Osteoblast (primary cell): ENCODE measurements at regions not wholly inside any gene's neighbourhood (a gene's known extent, or its start where the extent isn't known, plus 50 kb on each side); places are given as distances from the start of the nearest gene placed in this dataset.

ENCODE experiments used
- DNase-seq: peaks from one replicate; pipeline ENCODE4 v3.0.0; 2011; ENCODE audit warnings: low spot score, mixed read lengths; ENCODE audit not compliant: insufficient read length; ENCODE audit errors: missing footprints
- H2AFZ ChIP-seq: 2 replicates; pipeline ENCODE4 v1.6.0; 2011; ENCODE audit warnings: mild to moderate bottlenecking, low read length
- H3K27ac ChIP-seq: 2 replicates; pipeline ENCODE4 v1.5.1; 2011; ENCODE audit warnings: mild to moderate bottlenecking, low read depth, low read length, moderate library complexity
- H3K27me3 ChIP-seq: 2 replicates; pipeline ENCODE4 v1.6.0; 2012; ENCODE audit warnings: mild to moderate bottlenecking, control low read depth, inconsistent platforms, low read length, moderate library complexity; ENCODE audit not compliant: insufficient read depth
- H3K36me3 ChIP-seq: 2 replicates; pipeline ENCODE4 v1.5.1; 2011; ENCODE audit warnings: mild to moderate bottlenecking, low read length, control low read depth, moderate library complexity; ENCODE audit not compliant: insufficient read depth
- H3K4me1 ChIP-seq: 2 replicates; pipeline ENCODE4 v1.5.1; 2011; ENCODE audit warnings: mild to moderate bottlenecking, low read length, control low read depth, moderate library complexity; ENCODE audit not compliant: insufficient read depth
- H3K4me2 ChIP-seq: 2 replicates; pipeline ENCODE4 v1.6.0; 2011; ENCODE audit warnings: mild to moderate bottlenecking, low read length; ENCODE audit not compliant: insufficient read depth
- H3K4me3 ChIP-seq: fragments of 200-600 bp; sonication (generic); 3 replicates; pipeline ENCODE4 v1.5.1; 2012; ENCODE audit warnings: mild to moderate bottlenecking, low read length, inconsistent platforms; ENCODE audit not compliant: insufficient read depth
- H3K79me2 ChIP-seq: 2 replicates; pipeline ENCODE4 v1.6.0; 2012; ENCODE audit warnings: mild to moderate bottlenecking, low read length, control low read depth, inconsistent platforms; ENCODE audit not compliant: insufficient read depth
- H3K9me3 ChIP-seq: 2 replicates; pipeline ENCODE4 v1.5.1; 2011; ENCODE audit warnings: low read depth, low read length, control low read depth
- H4K20me1 ChIP-seq: 2 replicates; pipeline ENCODE4 v1.6.0; 2012; ENCODE audit warnings: mild to moderate bottlenecking, low read length, control low read depth; ENCODE audit not compliant: insufficient read depth
- TF ChIP-seq, protein P1 (sequence below): IDR thresholded peaks from 2 replicates; pipeline ENCODE4 v1.5.1; 2011; ENCODE audit warnings: mild to moderate bottlenecking, low read depth, low read length, moderate library complexity; ENCODE audit errors: extremely low read depth

DNA sequence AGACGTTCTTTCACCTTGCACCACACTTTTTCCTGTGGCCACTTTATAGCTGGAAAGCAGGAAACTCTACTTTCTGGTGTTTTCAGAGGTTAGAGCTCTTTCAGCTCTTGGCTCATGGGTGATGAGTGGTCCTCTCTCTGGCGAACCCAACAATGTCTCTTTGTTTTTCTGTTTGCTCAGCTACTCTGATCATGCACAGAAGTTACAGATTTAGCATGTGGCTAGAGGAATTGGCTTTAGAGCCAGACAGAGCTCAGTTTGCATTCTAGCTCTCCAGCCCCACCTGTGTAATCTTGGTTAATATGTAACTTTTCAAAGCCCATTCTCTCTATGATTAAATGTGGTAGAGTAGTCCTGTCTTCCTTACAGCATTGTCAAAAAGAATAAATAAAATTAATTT lies 225.2 kb downstream of the HAPSTR1 start:
- no peaks in the 10 kb centered on the region for H4K20me1 ChIP-seq
- TF ChIP-seq, protein P1, sequence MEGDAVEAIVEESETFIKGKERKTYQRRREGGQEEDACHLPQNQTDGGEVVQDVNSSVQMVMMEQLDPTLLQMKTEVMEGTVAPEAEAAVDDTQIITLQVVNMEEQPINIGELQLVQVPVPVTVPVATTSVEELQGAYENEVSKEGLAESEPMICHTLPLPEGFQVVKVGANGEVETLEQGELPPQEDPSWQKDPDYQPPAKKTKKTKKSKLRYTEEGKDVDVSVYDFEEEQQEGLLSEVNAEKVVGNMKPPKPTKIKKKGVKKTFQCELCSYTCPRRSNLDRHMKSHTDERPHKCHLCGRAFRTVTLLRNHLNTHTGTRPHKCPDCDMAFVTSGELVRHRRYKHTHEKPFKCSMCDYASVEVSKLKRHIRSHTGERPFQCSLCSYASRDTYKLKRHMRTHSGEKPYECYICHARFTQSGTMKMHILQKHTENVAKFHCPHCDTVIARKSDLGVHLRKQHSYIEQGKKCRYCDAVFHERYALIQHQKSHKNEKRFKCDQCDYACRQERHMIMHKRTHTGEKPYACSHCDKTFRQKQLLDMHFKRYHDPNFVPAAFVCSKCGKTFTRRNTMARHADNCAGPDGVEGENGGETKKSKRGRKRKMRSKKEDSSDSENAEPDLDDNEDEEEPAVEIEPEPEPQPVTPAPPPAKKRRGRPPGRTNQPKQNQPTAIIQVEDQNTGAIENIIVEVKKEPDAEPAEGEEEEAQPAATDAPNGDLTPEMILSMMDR, result no peak
- H3K4me3 ChIP-seq, result no peak overlapping the region

DNA sequence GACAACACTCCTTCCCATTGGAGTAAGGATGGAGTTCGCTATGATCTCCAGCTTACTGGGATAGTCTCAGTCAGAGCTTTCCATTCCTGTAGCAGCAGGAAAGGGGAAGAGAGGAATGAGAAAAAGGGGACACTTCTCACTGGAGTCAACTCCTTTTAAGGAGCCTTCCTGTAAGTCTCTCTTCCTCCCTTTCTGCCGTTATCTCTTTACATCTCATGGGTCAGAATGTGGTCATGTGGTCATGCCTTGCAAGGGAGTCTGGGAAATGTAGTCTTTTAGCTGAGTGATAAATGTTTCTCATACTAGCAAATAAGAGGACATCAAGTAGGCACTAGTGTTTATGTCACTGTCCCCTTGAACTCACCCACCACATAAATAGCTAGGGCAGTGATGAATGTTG lies 227.3 kb downstream of the HAPSTR1 start:
- Histone ChIP-seq H3K27me3 (no peaks in the 10 kb centered on the region), H3K4me2 (no peak overlapping the region), H3K4me1 (no peaks in the 10 kb centered on the region), H3K27ac (no peak overlapping the region), H4K20me1 (no peaks in the 10 kb centered on the region), H2AFZ (no peak overlapping the region), H3K36me3 (no peaks in the 10 kb centered on the region), H3K9me3 (no peaks in the 10 kb centered on the region), H3K79me2 (no peaks in the 10 kb centered on the region), H3K4me3 (no peak overlapping the region)
- TF ChIP-seq, protein P1, result no peak
- no peak for DNase-seq

More for the DNA sequence above, 225.2 kb downstream of the HAPSTR1 start:
- no peak overlapping the region for H2AFZ ChIP-seq
- H3K4me2 ChIP-seq, result no peak overlapping the region
- no peaks in the 10 kb centered on the region for H3K4me1 ChIP-seq
- no peak for DNase-seq
- no peaks in the 10 kb centered on the region for H3K9me3 ChIP-seq
- H3K27me3 ChIP-seq, result no peaks in the 10 kb centered on the region
- no peaks in the 10 kb centered on the region for H3K36me3 ChIP-seq
- H3K27ac ChIP-seq, result no peak overlapping the region
- H3K79me2 ChIP-seq, result no peaks in the 10 kb centered on the region

DNA sequence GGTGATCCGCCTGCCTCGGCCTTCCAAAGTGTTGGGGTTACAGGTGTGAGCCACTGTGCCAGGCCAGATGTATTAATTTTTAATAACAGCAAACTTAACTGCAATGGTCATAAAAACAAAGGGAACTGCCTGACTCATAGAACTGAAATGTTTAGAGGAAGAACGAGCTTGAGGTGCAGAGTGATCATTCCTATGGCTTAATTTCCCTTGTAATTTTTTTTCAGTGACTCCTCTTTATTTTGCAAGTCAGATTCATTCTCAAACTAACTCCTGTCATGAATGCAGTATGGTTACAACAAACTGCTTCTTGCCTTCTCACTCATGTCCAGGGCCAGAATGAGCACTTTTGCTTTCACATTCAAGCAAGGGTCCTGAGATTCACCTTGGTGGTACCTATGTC lies 231.3 kb downstream of the HAPSTR1 start:
- Histone ChIP-seq H3K4me2 (no peak overlapping the region), H3K27ac (no peak overlapping the region), H3K4me1 (no peaks in the 10 kb centered on the region), H2AFZ (no peak overlapping the region), H3K9me3 (no peaks in the 10 kb centered on the region), H3K79me2 (no peaks in the 10 kb centered on the region), H3K4me3 (no peak overlapping the region), H3K36me3 (no peaks in the 10 kb centered on the region), H4K20me1 (no peaks in the 10 kb centered on the region), H3K27me3 (no peaks in the 10 kb centered on the region)
- TF ChIP-seq, protein P1, result no peak
- no peak for DNase-seq

DNA sequence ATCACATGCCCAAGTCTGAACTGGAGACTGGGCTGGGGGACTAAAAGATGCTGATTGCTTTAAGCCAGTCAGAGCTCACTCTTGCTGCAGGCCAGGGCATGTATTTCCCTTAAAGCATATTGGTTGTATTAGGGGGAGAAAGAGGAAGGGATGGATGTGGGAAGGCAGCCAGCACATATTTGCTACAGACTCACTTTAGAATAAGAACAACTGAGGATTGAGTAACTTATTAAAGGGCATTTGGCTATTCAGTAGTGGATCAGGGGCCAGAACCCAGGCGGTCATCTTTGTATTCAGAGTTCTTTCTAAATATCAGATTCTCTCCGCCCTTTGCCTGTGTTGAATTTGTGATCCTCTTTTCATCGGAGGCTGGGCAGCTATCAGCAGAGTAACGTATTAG lies 231.7 kb downstream of the HAPSTR1 start:
- no peaks in the 10 kb centered on the region for H3K4me1 ChIP-seq
- no peak overlapping the region for H3K4me3 ChIP-seq
- H2AFZ ChIP-seq, result no peak overlapping the region
- no peaks in the 10 kb centered on the region for H3K79me2 ChIP-seq
- H3K9me3 ChIP-seq, result no peaks in the 10 kb centered on the region
- H3K4me2 ChIP-seq, result no peak overlapping the region
- no peak for DNase-seq
- no peaks in the 10 kb centered on the region for H3K36me3 ChIP-seq
- TF ChIP-seq, protein P1, result no peak
- H3K27me3 ChIP-seq, result no peaks in the 10 kb centered on the region
- H4K20me1 ChIP-seq, result no peaks in the 10 kb centered on the region
- H3K27ac ChIP-seq, result no peak overlapping the region
